Heart left ventricle (tissue), 13 donors: ENCODE measurements at regions not wholly inside any gene's neighbourhood (a gene's known extent, or its start where the extent isn't known, plus 50 kb on each side); places are given as distances from the start of the nearest gene placed in this dataset.

Experiments
- CTCF ChIP-seq, 12 donors: fragments of 200-600 bp; sonication (generic) in 4 of 12; IDR thresholded peaks; one replicate each; pipeline versions ENCODE4 v1.5.0 to v1.8.0; 2018 to 2022; ENCODE audit warnings: antibody characterized with exemption in 12 of 12, mild to moderate bottlenecking in 5 of 12
- POLR2A ChIP-seq, 2 donors: fragments of 450-650 bp; IDR thresholded peaks; one replicate each; pipeline ENCODE4 v1.6.1; 2017; ENCODE audit warnings: antibody characterized with exemption in 2 of 2, mild to moderate bottlenecking in 2 of 2, moderate library complexity in 2 of 2
- donor health status: ischemic (EF 13 %, LVEDD 7.1; RV severe dilation, severe dysfunction).
- donor health status: DM: no; HTN: yes; CAD: no.
- donor health status: DM: no; HTN: no; CAD: no.
- donor health status: ischemic (EF 25% LVEDD 6.9; RV normal size, moderate dysfunction).
- donor health status: ischemic (EF 25% LVEDD 5.7; RV mildly dilated, moderate dysfunction).
- donor health status: ischemic (EF 35%, LVEDD 5.7; RV mildly dilated, moderate dysfunction).
- donor health status: nonischemic (EF 11% LVEDD 7.7; RV severe dilation, severe dysfunction).
- donor health status: DM: yes; HTN: yes; CAD: no.
- donor health status: PGD.
- donor health status: ischemic (EF 29% LVEDD 5.4; RV normal size, mild dysfunction).
- donor health status: nonischemic (EF 23%, LVEDD 6.1; RV moderate dilation, normal function).

GRCh38 chr12:124122722-124123121, 149.7 kb downstream of the ZNF664 start:
- TF ChIP-seq CTCF (IDR thresholded peaks at IDR 0.05) (no peak), POLR2A (IDR thresholded peaks at IDR 0.05) (no peak)
